ENCODE measurements at regions not wholly inside any gene's neighbourhood (a gene's known extent, or its start where the extent isn't known, plus 50 kb on each side); places are given as distances from the start of the nearest gene placed in this dataset.

DNA sequence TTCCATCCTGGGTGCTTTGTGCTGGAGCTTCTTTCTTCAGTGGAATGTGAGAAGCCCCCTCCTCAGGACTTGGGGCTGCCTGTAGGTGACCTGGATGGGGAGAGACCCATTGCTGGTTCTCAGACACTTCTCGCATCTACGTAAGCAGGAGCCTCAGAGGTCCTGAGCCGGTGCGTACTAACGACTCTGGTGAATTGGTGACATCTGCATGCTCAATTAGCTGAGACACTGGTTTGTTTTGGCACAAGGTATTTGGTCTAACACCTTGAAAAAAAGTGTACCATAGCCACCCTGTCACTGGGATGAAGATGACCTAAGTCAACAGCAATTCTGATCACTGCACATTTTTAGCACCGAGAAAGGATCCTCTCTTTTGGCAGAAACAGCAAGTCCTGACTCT is 57.7 kb downstream of the LRRC30 start:
- H3K36me3 Mint-ChIP-seq (ENCODE audit: low read depth): no peaks in the 10 kb centered on the region
- H3K4me1 Mint-ChIP-seq: no peaks in the 10 kb centered on the region
- H3K9me3 Mint-ChIP-seq: peaks cover 3% of the 10 kb centered on the region
- no peaks in the 10 kb centered on the region for H3K27me3 Mint-ChIP-seq
- no peak overlapping the region for H3K4me3 Mint-ChIP-seq
- ChIA-PET POLR2A (no interaction called here), CTCF (no interaction called here)
- no peak for DNase-seq
- no peak overlapping the region for H3K27ac Mint-ChIP-seq

DNA sequence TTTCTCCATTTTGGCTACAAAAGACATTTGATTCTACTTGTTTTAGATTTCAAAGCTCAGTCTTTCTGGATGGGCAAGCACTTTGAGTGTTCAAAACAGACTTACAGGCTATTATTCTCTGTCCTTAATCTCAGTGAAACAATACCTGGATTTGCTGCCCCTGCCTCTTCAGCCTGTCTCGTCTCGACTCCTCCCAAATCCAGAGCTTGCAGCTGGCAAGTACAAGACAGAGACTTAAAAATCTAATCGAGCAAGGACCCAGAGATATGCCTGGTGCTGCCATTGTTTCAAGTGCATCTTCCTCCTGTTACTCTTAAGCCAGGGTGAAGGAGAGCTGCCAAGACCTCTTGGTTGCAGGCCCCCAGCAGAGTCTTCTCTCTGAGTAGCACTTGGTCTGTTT is 59.2 kb downstream of the LRRC30 start:
- H3K27ac Mint-ChIP-seq: no peak overlapping the region

DNA sequence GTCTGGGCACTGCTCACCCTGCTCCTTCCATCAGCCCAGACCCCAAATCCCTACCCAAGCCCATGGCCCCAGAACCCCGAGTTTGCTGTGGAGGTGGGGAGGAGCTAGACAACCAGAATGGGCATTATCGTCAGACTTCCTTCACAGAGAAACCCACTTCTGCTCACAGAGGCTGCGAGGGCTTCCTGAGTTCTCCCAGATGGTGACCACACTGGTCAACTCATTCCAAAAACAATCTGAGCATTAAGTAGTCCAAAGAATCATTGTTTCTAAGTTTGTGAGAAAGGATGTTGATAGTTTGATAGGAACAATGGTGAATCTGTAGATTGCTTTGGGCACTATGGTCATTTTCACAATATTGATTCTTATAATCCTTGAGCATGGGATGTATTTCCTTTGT is 60.2 kb downstream of the LRRC30 start:
- no peaks in the 10 kb centered on the region for H3K27me3 Mint-ChIP-seq
- peaks cover 15% of the 10 kb centered on the region for H3K9me3 Mint-ChIP-seq
- ChIA-PET POLR2A (no interaction called here), CTCF (no interaction called here)
- H3K27ac Mint-ChIP-seq: no peak overlapping the region
- no peaks in the 10 kb centered on the region for H3K4me1 Mint-ChIP-seq
- DNase-seq: no peak
- H3K36me3 Mint-ChIP-seq (ENCODE audit: low read depth): no peaks in the 10 kb centered on the region
- H3K4me3 Mint-ChIP-seq: no peak overlapping the region

More for the DNA sequence above, 59.2 kb downstream of the LRRC30 start:
- H3K4me3 Mint-ChIP-seq: no peak overlapping the region
- H3K36me3 Mint-ChIP-seq (ENCODE audit: low read depth): no peaks in the 10 kb centered on the region
- DNase-seq: no peak
- ChIA-PET POLR2A (no interaction called here), CTCF (interaction anchor here (0.6 kb wide), 1 partner anchor 117 kb away, joined by 3 read pairs; no protein-coding TSS in a partner anchor)
- no peaks in the 10 kb centered on the region for H3K27me3 Mint-ChIP-seq
- H3K4me1 Mint-ChIP-seq: no peaks in the 10 kb centered on the region
- H3K9me3 Mint-ChIP-seq: peaks cover 6% of the 10 kb centered on the region

DNA sequence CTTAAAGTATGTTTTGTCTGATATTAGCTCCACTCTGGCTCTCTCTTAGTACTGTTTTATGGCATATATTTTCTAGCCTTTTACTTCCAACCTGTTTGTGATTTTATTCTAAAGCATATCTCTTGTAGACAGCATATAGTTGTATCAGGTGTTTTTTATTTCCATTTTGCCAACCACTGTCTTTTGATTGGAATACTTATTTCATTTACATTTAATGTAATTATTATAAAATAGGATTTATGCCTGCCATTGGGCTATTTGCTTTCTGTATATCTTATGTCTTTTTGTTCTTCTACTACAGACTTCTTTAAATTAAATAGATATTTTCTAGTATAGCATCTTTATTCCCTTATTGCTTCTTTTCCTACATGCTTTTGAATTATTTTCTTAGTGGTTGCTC is 67.3 kb downstream of the LRRC30 start:
- H3K4me3 Mint-ChIP-seq: no peak overlapping the region
- no peak for DNase-seq
- peaks cover 23% of the 10 kb centered on the region for H3K9me3 Mint-ChIP-seq
- H3K27ac Mint-ChIP-seq: no peak overlapping the region
- H3K27me3 Mint-ChIP-seq: no peaks in the 10 kb centered on the region
- H3K4me1 Mint-ChIP-seq: no peaks in the 10 kb centered on the region
- no peaks in the 10 kb centered on the region for H3K36me3 Mint-ChIP-seq (ENCODE audit: low read depth)
- ChIA-PET CTCF (no interaction called here), POLR2A (no interaction called here)

DNA sequence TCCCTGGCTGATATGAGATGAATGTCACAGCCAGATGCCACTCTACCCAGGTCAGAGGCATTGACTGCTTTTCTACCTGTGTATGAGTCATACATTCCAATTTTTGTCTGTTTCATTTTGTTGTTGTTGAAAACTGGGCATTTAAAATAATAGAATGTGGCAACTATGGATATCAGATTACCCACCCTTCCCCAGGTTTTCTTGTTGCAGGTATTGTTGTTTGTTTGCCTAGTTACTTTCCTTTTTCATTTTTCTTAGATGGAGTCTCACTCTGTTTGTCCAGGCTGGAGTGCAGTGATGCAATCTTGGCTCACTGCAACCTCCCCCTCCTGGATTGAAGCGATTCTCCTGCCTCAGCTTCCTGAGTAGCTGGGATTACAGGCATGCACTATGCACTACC is 70.2 kb downstream of the LRRC30 start:
- Mint-ChIP-seq H3K4me1 (no peaks in the 10 kb centered on the region), H3K36me3 (ENCODE audit: low read depth) (no peaks in the 10 kb centered on the region), H3K4me3 (no peak overlapping the region), H3K27me3 (no peaks in the 10 kb centered on the region), H3K27ac (no peak overlapping the region), H3K9me3 (peaks cover 13% of the 10 kb centered on the region)
- POLR2A ChIA-PET: no interaction called here
- CTCF ChIA-PET: no interaction called here
- DNase-seq: no peak

DNA sequence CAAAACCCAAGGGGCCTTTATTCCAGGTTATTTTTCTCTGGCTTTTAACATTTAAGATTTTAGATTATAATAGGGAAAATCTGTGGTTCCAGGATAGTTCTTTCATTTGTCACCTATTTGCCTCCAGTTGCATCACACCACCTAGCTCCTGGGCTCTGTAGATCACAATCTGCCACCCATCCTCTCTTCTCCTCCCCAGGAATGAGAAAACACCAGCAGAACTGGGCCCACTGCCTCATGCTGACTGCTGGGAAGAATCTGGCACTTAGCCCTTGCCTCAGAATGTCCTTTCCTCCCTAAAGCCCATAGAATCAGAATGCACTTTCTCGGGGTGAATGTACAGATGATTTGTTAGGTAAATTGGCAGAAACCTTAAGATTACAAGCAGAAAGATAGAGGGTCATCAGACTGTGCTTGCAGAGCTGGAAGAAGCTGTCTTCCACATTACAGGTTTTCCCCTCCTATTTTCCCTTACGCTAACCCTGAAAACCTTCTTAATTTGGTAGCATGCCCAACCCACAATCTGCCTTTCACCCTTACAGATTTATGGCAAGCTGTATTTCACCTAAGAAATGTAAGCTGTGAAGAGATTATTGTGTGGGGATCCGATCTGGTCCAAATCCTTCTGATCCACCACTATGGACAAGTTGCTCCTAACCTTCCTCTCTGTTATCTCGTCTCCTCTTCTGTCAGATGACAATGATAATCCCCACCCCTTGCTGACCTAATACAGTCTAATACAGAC is 72.6 kb downstream of the LRRC30 start:
- no peak overlapping the region for H3K27ac Mint-ChIP-seq
- no peaks in the 10 kb centered on the region for H3K36me3 Mint-ChIP-seq (ENCODE audit: low read depth)
- ChIA-PET CTCF (no interaction called here), POLR2A (no interaction called here)
- no peak for DNase-seq
- no peaks in the 10 kb centered on the region for H3K27me3 Mint-ChIP-seq
- H3K9me3 Mint-ChIP-seq: peaks cover 8% of the 10 kb centered on the region
- no peaks in the 10 kb centered on the region for H3K4me1 Mint-ChIP-seq
- H3K4me3 Mint-ChIP-seq: no peak overlapping the region

DNA sequence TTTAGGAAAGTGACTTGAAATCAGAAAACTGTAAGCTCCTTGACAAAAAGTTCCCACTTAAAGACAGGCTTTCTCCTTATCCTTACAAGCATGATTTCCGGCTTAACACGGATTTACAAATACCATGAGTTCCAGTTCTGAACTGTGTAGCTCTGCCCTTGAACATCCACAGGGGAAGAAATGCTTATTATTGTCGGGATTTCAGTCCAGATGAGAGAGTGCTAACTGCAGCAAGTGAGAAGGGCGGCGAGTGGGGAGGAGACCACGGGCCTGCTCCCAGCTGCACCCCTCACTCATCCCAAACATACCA is 73.1 kb downstream of the LRRC30 start:
- no peaks in the 10 kb centered on the region for H3K36me3 Mint-ChIP-seq (ENCODE audit: low read depth)
- ChIA-PET CTCF (no interaction called here), POLR2A (no interaction called here)
- no peak overlapping the region for H3K27ac Mint-ChIP-seq
- peaks cover 8% of the 10 kb centered on the region for H3K9me3 Mint-ChIP-seq
- no peak for DNase-seq
- no peaks in the 10 kb centered on the region for H3K27me3 Mint-ChIP-seq
- no peaks in the 10 kb centered on the region for H3K4me1 Mint-ChIP-seq
- H3K4me3 Mint-ChIP-seq: no peak overlapping the region

DNA sequence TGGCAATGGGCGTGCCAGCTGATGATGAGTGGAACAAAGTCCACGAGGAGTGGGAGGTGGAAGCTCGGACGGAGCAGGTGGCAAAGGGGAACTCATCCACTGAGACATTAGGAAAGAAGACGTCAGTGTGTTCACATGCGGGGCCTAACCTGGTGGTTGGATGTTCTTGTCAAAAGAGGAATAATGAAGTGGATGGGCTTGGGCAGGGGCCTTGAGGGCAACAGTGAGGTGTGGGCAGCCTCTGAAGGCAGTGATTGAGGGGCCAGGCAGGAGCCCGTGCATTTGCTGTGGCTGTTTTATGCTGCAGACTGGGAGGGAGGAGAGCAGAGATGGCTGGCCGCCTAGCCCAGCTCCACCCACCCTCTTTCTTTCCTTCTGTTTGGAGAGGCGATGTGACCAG is 74.5 kb downstream of the LRRC30 start:
- Mint-ChIP-seq H3K27me3 (no peaks in the 10 kb centered on the region), H3K27ac (no peak overlapping the region), H3K4me3 (no peak overlapping the region), H3K36me3 (ENCODE audit: low read depth) (no peaks in the 10 kb centered on the region), H3K4me1 (no peaks in the 10 kb centered on the region), H3K9me3 (peaks cover 5% of the 10 kb centered on the region)
- ChIA-PET POLR2A (no interaction called here), CTCF (no interaction called here)
- DNase-seq: no peak

DNA sequence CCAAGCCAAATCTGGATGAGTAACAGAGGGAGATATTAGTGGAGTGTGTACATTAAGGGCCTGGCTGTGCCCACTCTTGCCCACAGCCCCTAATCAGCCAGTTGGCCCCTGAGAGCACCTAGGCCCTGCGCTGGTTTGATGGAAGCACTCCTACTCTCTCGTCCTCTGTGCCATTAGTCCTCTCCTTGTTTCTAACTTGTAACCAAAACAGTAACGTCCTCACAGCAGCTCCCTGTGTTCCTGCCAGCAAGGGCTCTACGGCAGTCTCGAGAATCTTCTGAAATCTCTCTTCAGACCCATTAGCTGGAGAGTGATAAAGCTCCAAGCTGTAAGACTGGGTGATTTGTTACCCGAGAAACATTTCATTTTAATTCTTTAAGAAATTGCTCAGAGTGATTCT is 76.1 kb downstream of the LRRC30 start:
- H3K9me3 Mint-ChIP-seq: peaks cover 5% of the 10 kb centered on the region
- DNase-seq: no peak
- H3K27ac Mint-ChIP-seq: no peak overlapping the region
- H3K36me3 Mint-ChIP-seq (ENCODE audit: low read depth): no peaks in the 10 kb centered on the region
- H3K4me3 Mint-ChIP-seq: no peak overlapping the region
- H3K27me3 Mint-ChIP-seq: no peaks in the 10 kb centered on the region
- H3K4me1 Mint-ChIP-seq: no peaks in the 10 kb centered on the region
- POLR2A ChIA-PET: no interaction called here
- CTCF ChIA-PET: no interaction called here

DNA sequence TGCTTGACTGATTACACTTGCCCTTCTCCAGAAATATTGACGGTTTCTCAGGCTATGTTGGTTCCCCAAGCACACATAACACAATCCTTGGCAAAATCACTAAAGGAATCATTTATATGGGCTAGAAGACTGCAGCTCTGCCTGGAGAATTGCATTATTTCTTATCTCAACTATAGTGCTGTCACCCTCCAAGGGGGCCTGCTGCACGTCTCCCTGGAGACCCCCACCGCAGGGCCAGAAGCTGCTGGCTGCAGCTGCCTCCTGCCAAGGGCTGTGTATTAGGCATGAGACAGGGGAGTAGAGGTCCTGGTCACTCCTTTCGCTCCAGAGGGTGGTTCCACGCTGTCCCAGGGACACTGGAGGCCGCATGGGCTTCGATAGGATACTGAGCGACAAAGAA is 76.6 kb downstream of the LRRC30 start:
- ChIA-PET POLR2A (no interaction called here), CTCF (no interaction called here)
- DNase-seq: no peak
- Mint-ChIP-seq H3K4me1 (no peaks in the 10 kb centered on the region), H3K4me3 (no peak overlapping the region), H3K9me3 (peaks cover 5% of the 10 kb centered on the region), H3K27me3 (no peaks in the 10 kb centered on the region), H3K27ac (no peak overlapping the region), H3K36me3 (ENCODE audit: low read depth) (no peaks in the 10 kb centered on the region)

DNA sequence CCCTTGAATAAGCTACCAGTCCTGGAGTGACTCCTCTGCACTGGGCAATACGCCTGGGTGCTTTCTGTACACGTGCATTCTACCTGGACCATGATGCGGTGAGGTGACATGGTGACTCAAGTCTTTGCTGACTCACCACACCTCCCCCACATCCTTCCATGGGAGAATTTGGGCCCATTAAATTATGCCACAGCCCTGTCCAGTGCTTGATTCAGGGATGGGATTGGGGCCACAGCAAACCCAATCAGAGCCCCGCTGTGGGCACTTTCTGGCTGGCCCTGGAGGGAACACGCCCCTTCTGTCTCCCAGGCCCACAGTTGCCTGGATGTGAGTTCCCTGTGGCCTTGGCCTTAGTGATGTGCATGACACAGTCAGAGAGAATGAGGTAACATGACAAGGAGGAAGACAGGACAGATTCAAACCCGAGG is 86.9 kb downstream of the LRRC30 start:
- ChIA-PET POLR2A (no interaction called here), CTCF (no interaction called here)
- no peaks in the 10 kb centered on the region for H3K9me3 Mint-ChIP-seq
- no peak overlapping the region for H3K27ac Mint-ChIP-seq
- H3K27me3 Mint-ChIP-seq: no peaks in the 10 kb centered on the region
- DNase-seq: no peak
- no peaks in the 10 kb centered on the region for H3K36me3 Mint-ChIP-seq (ENCODE audit: low read depth)
- no peaks in the 10 kb centered on the region for H3K4me1 Mint-ChIP-seq
- H3K4me3 Mint-ChIP-seq: no peak overlapping the region

DNA sequence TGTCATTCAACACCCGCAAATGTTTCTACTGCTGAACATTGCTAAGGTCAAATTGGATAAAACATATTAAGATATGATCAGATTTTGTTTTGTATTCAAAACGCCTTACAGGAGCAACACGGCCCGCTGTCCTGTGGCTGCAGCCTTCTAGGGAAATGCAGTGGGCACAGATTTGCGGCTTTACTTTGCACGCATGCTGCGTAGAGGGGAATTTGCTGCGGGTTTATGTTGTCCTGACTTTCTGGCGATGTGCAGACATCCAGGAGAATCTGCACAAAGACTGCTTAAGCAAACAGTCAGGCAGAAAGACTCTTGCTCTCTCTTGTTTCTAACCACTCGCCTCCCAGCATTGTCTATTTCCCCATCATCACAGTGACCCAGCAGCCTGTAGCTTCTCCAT is 88.3 kb downstream of the LRRC30 start:
- no peak overlapping the region for H3K27ac Mint-ChIP-seq
- ChIA-PET POLR2A (no interaction called here), CTCF (no interaction called here)
- no peaks in the 10 kb centered on the region for H3K36me3 Mint-ChIP-seq (ENCODE audit: low read depth)
- H3K4me1 Mint-ChIP-seq: no peaks in the 10 kb centered on the region
- no peak overlapping the region for H3K4me3 Mint-ChIP-seq
- H3K27me3 Mint-ChIP-seq: no peaks in the 10 kb centered on the region
- H3K9me3 Mint-ChIP-seq: no peaks in the 10 kb centered on the region
- no peak for DNase-seq

DNA sequence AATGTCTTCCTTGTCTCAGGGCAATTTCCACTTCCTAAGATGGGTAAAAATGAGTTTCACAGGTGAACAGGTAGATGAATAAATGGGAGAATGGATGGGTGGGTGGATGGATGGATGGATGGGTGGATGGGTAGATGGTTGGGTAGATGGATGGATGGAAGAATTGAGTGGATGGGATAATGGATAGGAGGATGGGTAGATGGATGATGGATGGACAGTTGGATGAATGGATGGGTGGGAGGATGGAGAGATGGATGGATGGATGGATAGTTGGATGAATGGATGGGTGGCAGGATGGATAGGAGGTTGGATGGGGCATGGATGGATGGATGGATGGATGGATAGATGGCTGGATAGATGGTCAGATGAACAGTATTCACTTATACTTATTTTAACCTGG is 90.9 kb downstream of the LRRC30 start:
- Mint-ChIP-seq H3K27ac (no peak overlapping the region), H3K4me3 (no peak overlapping the region), H3K36me3 (ENCODE audit: low read depth) (no peaks in the 10 kb centered on the region), H3K4me1 (no peaks in the 10 kb centered on the region), H3K9me3 (no peaks in the 10 kb centered on the region), H3K27me3 (no peaks in the 10 kb centered on the region)
- CTCF ChIA-PET: no interaction called here
- POLR2A ChIA-PET: no interaction called here
- no peak for DNase-seq

DNA sequence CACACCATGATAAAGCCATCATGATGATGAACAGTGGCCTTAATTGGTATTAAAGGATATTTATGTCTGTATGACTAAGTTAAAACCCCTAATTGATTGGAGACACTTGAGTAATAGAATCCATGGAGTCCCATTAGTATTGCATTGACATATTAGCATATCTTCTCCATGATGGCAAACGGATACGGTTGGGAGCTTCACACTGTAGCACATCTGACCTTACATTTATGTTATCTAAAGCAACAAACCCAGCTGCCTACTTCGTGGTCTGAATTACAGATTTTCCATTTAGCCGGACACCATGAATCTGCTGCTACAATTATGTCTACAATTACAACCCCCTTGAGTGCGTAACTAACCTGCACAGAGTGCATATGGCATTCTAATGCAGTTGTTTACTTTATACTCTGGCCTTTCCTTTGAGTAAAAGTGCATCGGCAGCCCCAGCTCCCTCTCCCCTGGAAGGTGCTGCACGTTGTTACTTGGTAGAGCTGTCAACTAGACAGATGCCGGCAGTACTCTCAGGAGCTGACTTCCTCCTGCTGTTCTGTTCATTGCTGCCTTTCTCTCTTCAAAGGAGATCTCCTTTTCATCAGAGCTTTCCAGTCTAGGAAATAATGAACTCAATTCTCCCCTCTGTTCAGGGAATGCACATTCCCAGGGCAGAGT is 92.1 kb downstream of the LRRC30 start:
- POLR2A ChIA-PET: no interaction called here
- H3K4me1 Mint-ChIP-seq: no peaks in the 10 kb centered on the region
- no peaks in the 10 kb centered on the region for H3K9me3 Mint-ChIP-seq
- no peaks in the 10 kb centered on the region for H3K27me3 Mint-ChIP-seq
- DNase-seq: no peak
- H3K36me3 Mint-ChIP-seq (ENCODE audit: low read depth): no peaks in the 10 kb centered on the region
- no peak overlapping the region for H3K27ac Mint-ChIP-seq
- no peak overlapping the region for H3K4me3 Mint-ChIP-seq
- CTCF ChIA-PET: interaction anchor here (0.6 kb wide), 1 partner anchor 345 kb away, joined by 3 read pairs; no protein-coding TSS in a partner anchor

Data from activated CD4-positive, alpha-beta T cell treated with anti-CD3 and anti-CD28 coated beads, Interleukin-2, amount 10 ng/mL, durations not matched to agents 7 days and 5 days (primary cell).